ENCODE measurements at regions not wholly inside any gene's neighbourhood (a gene's known extent, or its start where the extent isn't known, plus 50 kb on each side); places are given as distances from the start of the nearest gene placed in this dataset.
"Not testable (repeated sequence)": the region's sequence is repeated elsewhere in the genome, so short reads cannot be mapped to it uniquely, and the experiment has no call there.

DNA sequence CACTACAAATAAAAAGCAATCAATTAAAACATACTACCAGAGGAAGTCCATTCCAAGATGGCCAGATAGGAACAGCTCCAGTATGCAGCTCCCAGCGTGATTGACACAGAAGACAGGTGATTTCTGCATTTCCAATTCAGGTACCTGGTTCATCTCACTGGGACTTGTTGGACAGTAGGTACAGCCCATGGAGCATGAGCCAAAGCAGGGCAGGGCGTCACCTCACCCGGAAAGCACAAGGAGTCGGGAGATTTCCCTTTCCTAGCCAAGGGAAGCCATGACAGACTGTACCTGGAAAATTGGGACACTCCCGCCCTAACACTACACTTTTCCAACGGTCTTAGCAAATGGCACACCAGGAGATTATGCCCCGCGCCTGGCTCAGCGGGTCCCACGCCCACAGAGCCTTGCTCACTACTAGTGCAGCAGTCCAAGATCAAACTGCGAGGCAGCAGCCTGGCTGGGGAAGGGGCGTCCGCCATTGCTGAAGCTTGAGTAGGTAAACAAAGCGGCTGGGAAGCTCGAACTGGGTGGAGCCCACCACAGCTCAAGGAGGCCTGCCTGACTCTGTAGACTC is 106.0 kb downstream of the BUD13 start:
- not testable (repeated sequence) for DNase-seq (ENCODE audit: low spot score)

DNA sequence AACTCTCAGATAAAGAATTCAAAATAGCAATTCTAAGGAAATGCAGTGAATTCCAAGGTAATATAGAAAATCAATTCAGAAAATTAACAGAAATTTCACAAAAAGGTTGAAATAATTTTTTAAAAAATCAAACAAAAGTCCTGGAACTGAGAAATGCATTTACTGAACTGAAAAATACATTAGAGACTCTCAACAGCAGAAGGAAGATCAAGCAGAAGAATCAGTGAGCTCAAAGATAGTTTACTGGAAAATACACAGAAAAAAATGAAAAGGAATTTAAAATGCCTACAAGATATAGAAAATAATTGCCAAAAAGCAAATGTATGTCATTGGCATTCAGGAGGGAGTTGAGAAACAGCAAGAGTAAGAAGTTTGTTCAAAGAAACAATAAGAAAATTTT is 107.3 kb downstream of the BUD13 start:
- no peak for DNase-seq (ENCODE audit: low spot score)

DNA sequence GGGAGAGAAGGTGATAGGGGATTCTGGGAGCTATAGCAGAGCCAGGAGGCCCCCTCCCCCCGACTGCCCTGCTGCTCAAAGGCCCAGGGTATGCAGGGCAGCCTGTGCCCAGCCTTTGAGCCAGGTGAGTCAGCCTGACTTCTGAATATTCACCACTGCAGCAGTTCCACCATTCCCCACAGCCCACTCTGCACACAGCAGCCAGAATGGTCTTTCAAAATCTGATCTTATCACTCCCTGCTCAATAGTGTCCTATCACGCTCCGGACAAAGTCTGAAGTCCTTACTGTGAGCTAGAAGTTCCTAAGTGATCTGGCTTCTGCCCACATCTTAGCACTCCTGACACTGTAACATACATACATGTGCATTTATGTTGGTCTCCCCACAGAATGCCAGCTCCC is 111.7 kb downstream of the BUD13 start:
- DNase-seq (ENCODE audit: low spot score): no peak

- no peak for DNase-seq (ENCODE audit: low spot score)
Observed at GRCh38 chr11:116660011-116660410, 112.8 kb downstream of the BUD13 start.

DNA sequence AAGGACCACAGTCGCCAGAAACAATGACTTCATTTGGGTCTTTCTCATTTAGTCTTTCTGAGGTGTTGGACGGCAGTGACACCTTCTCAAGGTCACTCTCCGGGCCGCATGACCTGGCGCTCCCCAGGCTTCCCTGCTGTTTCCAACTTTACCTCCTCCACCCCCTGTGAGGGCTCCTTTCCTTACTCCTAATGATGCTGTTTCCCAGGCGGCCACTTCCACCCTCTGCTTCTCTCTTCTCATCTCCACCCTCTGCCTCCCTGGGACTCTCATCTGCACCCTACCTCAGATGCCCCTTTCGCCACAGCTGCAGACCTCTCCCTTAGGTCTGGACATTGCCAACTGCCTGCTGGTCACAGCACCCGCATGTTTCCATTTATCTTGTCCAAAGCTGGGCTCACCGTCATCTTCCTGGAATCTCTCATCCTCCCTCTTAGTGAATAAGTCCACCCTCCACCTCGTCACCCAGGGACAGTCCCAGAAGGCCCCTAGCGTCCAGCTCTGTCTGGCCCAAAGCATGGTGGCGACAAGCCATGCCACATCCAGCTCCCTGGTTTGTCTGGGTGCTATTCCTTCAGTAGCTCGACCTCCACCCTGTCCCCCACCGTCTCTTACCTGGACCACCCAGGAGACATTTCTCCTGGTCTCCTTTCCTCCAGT is 113.8 kb downstream of the BUD13 start:
- no peak for DNase-seq (ENCODE audit: low spot score)

DNA sequence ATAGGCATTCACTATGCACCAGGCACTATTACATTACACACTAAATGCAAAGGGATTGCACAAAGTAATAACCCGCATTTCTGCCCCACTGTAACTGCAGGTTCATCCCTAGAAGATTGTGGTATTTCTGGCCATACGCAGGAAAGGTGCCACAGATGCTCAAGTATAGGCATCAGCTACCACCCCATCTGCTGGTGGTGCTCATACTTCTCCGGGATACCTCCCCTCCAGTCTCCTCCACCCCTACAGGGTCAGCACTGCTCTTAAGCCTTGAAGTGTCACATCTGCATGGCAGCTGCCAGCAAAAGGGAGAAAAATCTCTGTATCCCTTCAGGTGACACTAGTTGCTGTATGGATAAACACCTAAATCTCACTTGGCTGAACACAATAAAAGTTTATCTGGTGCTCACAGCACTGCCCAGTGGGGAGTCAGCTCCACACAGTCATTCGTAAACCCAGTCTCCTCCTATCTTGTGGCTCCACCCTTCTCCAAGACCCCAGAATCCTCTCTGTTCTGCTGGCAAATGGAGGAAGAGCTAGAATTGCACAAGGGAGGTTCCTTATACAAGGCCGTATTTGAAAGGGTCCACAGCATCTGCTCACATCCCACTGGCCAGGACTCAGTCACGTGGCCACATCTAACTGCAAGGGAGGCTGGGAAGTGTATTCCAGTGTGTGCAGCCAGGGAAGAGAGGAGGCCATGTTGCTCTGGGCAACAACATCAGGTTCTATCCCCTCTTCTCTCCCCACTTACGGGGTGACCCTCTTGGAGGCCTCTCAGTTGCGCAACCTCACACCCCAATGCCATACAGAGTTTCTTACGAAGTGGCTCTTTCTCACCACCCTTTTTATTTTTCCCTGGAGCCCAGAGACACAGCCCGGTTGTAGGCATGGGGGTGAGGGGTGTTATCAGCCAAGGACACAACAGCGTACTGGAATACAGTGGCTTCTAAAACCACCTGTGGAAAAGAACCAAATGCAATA is 114.7 kb downstream of the BUD13 start:
- no peak for DNase-seq (ENCODE audit: low spot score)

DNA sequence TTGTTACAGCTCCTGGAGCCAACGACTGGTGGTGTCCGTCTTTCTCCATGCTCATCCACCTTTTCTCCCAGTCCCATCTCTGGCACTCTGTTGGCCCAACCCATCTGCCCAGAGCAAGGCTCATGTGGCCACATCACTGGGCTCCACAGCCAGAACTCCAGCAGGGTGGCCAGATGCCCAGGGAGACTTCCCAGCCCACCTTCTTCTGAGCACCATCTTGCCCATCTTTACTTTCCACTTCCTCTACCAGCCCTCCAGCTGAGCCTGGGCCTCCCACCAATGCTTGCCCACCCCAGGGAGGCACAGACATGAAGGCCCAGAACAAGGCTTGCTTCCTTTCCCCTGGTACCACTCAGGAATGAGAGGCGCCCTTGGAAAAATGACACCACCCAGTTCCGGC is 116.8 kb downstream of the BUD13 start:
- no peak for DNase-seq (ENCODE audit: low spot score)

- no peak for DNase-seq (ENCODE audit: low spot score)
Observed at GRCh38 chr11:116654526-116654925, 118.3 kb downstream of the BUD13 start.

- DNase-seq (ENCODE audit: low spot score): no peak
Observed at GRCh38 chr11:116653206-116653605, 119.6 kb downstream of the BUD13 start.

- no peak for DNase-seq (ENCODE audit: low spot score)
Observed at GRCh38 chr11:116651737-116652237, 121.0 kb downstream of the BUD13 start.

- no peak for DNase-seq (ENCODE audit: low spot score)
Observed at GRCh38 chr11:116651098-116651736, 121.6 kb downstream of the BUD13 start.

DNA sequence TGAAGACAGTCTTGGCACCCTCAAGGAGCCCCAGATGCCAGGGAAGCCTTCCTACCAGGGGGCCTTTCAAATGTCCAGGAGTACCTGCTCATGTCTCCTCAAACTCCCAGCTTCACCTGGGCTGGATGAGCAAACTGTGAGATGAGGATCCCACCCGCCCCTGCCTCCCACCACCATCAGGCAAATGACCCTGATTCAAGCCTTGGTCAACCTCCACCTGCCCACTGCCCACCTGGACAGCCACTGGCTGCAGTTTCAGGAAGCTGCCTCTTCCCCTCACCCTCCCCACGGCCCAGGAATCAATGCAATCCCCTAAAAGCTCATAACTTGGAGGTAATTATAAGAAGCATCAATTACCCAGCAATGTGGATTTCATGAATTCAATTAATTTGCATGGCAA is 122.7 kb downstream of the BUD13 start:
- DNase-seq (ENCODE audit: low spot score): no peak

GRCh38 chr11:116649268-116649667 is 123.5 kb downstream of the BUD13 start:
- DNase-seq (ENCODE audit: low spot score): no peak

GRCh38 chr11:116648247-116649174 is 124.3 kb downstream of the BUD13 start:
- DNase-seq (ENCODE audit: low spot score): no peak

- no peak for DNase-seq (ENCODE audit: low spot score)
Observed at GRCh38 chr11:116647305-116648080, 125.3 kb downstream of the BUD13 start.

DNA sequence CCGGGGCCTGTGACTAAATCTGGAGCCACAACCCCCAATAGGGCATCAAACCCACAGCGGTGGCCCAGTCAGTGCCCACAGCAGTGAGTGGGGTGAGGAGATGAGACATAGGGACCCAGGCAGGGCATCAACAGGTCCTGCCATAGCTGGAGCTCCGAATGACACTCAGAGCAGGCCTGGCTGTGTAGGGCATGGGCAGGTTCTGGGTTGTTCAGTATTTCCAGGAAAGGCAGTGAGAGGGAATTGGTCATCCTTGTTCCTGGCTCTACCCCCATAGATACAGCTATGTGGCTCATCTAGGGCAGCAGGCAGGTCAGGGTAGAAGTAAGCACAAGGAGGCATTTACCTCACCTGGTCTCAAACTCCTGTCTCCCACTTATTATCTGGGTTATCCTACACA is 126.6 kb downstream of the BUD13 start:
- no peak for DNase-seq (ENCODE audit: low spot score)

DNA sequence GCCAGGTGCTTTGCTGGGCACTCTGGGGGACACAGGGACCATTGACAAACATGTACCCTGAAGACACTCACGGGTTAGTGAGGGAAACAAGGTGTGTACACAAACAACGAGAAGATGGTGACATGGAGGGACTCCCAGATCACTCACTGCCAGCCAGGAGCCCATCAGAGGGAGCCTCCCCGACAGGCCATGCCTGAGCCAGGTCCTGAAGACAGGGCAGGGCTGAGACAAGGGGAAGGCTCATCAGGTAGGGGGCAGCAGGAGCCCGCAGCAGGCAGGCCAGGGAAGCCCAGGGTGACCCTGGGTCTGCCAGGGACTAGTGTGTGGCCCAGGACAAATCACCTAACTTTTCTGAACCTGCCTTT is 127.9 kb downstream of the BUD13 start:
- DNase-seq (ENCODE audit: low spot score): no peak

DNA sequence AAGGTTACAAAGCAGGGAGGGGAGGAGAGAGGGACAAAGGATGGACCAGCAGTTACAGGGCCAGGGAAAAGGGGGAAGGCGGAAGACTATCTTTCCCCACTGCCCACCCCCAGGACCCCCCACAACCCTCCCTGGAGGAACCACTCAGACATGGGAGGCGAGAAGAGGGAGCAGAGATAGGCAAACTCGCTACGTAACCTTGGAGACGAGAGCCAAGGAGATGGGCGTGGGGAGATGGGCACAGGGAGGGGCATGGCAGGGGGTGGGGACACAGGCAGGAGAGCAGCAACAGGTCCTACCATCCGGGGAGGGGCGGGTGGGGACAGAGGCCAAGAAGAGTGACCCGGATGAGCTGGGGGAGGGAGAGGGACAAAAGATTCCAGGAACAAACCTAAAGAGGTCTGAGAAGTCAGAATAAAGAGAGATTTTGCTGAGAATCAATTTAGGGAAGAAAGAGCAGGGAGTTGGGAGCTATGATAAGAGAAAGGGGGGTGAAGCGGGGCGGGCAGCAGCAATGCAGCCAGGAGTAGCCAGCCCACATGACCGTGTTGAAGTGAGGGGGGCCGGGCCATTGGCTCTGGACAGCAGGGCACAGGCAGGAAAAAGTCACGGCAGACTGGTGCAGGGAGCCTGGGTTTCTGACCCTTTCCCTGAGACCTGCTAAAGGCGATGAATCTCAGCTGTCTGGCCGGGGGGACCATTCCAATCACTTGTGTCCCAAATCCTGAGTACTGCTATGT is 128.4 kb downstream of the BUD13 start:
- DNase-seq (ENCODE audit: low spot score): no peak

DNA sequence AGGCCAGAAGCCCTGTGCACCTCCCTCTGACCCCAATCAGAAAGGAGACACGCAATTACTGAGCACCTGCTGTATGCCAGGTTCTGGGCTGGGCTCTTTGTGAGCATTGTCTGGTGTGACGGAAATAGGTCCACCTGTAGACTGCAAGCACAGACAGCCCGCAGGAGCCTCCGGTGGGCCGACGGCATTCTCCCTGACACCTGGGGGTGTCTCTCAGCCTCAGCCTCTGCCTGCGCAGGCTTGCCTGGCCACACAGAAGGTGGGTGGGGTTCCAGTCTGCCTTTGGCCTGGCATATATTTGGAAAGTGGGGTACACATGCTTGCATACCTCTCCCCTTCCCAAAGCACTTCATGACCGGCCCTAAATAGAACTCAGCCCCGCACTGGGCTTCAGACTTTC is 129.3 kb downstream of the BUD13 start:
- DNase-seq (ENCODE audit: low spot score): no peak

DNA sequence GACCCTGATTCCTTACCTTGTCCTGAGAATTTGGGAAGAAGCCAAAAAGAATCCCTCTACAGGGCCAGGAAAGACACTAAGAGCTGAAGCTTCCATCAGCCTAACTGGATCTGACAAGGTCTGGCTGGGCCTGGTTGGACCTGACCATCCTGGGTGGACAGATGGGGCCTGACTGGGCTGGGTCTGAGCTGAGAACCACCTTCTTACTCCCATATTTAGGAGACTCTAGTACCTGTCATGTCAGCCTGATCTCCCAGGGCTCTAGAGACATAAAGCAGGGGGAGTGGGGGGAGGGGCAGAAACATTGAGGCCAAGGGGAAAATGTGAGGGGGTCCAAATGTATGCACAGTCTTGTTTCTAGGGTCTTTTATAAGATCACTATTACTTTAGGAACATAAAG is 129.9 kb downstream of the BUD13 start:
- DNase-seq (ENCODE audit: low spot score): no peak
